KG1 (cell line): ENCODE measurements at regions not wholly inside any gene's neighbourhood (a gene's known extent, or its start where the extent isn't known, plus 50 kb on each side); places are given as distances from the start of the nearest gene placed in this dataset.

Experiments
- DNase-seq: peaks from one replicate; lab custom pipeline; 2025; lab: John Stamatoyannopoulos, UW

DNA sequence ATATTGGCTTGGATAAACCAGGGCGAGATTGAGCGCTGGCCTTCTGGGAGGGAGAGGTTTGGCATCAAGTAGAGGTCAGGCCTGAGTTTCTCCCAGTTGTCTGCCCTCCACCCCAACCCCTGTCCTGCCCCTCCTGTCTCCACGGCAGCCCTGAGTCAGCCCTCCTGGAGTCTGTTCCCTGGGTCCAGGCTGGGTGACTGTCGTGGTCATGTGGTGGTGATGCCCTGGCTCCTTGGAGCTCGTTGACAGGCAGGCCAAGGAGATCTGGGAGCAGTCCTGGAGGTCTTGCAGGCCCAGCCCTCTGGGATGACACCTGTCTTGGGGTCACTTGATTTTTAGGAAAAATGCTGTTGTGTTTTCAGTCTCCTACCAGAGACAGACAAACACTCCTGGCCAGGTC, 53.6 kb upstream of the PODXL start:
- DNase-seq: no peak

DNA sequence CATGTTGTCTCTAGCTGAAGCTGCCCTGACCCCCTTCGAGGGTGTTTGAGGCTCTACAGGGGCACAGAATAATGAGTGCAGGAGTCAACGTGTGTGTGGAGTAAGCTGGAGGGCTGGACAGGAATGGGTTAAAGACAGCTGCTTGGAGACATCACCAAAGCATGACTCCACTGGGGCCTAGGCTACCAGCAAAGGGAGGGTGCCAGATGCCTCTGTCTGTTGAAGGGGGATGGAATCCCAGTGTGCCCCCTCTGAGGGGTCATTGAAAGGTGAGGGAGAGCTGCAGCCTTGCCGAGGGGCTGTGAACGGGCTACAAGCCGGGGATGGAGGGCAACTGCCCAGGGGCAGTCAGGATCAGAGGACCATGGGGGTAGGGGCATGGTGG, 51.7 kb upstream of the PODXL start:
- DNase-seq: no peak

- DNase-seq: no peak
These were observed 51.1 kb upstream of the PODXL start for GRCh38 chr7:131607291-131608115.

GRCh38 chr7:131606346-131607290, 50.2 kb upstream of the PODXL start:
- no peak for DNase-seq
